ENCODE measurements at regions not wholly inside any gene's neighbourhood (a gene's known extent, or its start where the extent isn't known, plus 50 kb on each side); places are given as distances from the start of the nearest gene placed in this dataset.

GRCh38 chr9:109904666-109905065 lies 124.7 kb downstream of the PALM2AKAP2 start:
- Histone ChIP-seq H3K4me3 (ENCODE audit: low read length) (no peak overlapping the region), H3K9me3 (replicated peaks; ENCODE audit: low read length) (no peaks in the 10 kb centered on the region), H3K27me3 (ENCODE audit: control insufficient read depth, insufficient read depth, low read length) (no peaks in the 10 kb centered on the region), H3K36me3 (ENCODE audit: insufficient read depth, low read length) (no peaks in the 10 kb centered on the region), H3K9ac (ENCODE audit: low read depth, low read length) (peak overlapping the region; percentile 10), H3K4me1 (ENCODE audit: control insufficient read depth, insufficient read depth, low read length) (peaks cover 8% of the 10 kb centered on the region), H3K4me2 (ENCODE audit: low read length) (no peak overlapping the region)

GRCh38 chr9:109905472-109905871 lies 125.5 kb downstream of the PALM2AKAP2 start:
- peaks cover 9% of the 10 kb centered on the region for H3K4me1 ChIP-seq (ENCODE audit: control insufficient read depth, insufficient read depth, low read length)
- no peaks in the 10 kb centered on the region for H3K27me3 ChIP-seq (ENCODE audit: control insufficient read depth, insufficient read depth, low read length)
- H3K4me2 ChIP-seq (ENCODE audit: low read length), result no peak overlapping the region
- no peaks in the 10 kb centered on the region for H3K9me3 ChIP-seq (replicated peaks; ENCODE audit: low read length)
- H3K36me3 ChIP-seq (ENCODE audit: insufficient read depth, low read length), result no peaks in the 10 kb centered on the region
- no peak overlapping the region for H3K9ac ChIP-seq (ENCODE audit: low read depth, low read length)
- no peak overlapping the region for H3K4me3 ChIP-seq (ENCODE audit: low read length)

- H3K4me3 ChIP-seq (ENCODE audit: low read length), result no peak overlapping the region
- no peaks in the 10 kb centered on the region for H3K9me3 ChIP-seq (replicated peaks; ENCODE audit: low read length)
- peaks cover 19% of the 10 kb centered on the region for H3K4me1 ChIP-seq (ENCODE audit: control insufficient read depth, insufficient read depth, low read length)
- no peaks in the 10 kb centered on the region for H3K27me3 ChIP-seq (ENCODE audit: control insufficient read depth, insufficient read depth, low read length)
- H3K4me2 ChIP-seq (ENCODE audit: low read length), result no peak overlapping the region
- H3K36me3 ChIP-seq (ENCODE audit: insufficient read depth, low read length), result no peaks in the 10 kb centered on the region
- no peak overlapping the region for H3K9ac ChIP-seq (ENCODE audit: low read depth, low read length)
These were observed 126.9 kb downstream of the PALM2AKAP2 start for GRCh38 chr9:109906766-109907382.

- Histone ChIP-seq H3K27me3 (ENCODE audit: control insufficient read depth, insufficient read depth, low read length) (no peaks in the 10 kb centered on the region), H3K9me3 (replicated peaks; ENCODE audit: low read length) (no peaks in the 10 kb centered on the region), H3K4me1 (ENCODE audit: control insufficient read depth, insufficient read depth, low read length) (peaks cover 24% of the 10 kb centered on the region), H3K36me3 (ENCODE audit: insufficient read depth, low read length) (no peaks in the 10 kb centered on the region), H3K4me2 (ENCODE audit: low read length) (no peak overlapping the region), H3K9ac (ENCODE audit: low read depth, low read length) (no peak overlapping the region), H3K4me3 (ENCODE audit: low read length) (no peak overlapping the region)
These were observed 127.4 kb downstream of the PALM2AKAP2 start for GRCh38 chr9:109907400-109907799.

- Histone ChIP-seq H3K4me3 (ENCODE audit: low read length) (no peak overlapping the region), H3K9ac (ENCODE audit: low read depth, low read length) (no peak overlapping the region), H3K9me3 (replicated peaks; ENCODE audit: low read length) (no peaks in the 10 kb centered on the region), H3K36me3 (ENCODE audit: insufficient read depth, low read length) (no peaks in the 10 kb centered on the region), H3K27me3 (ENCODE audit: control insufficient read depth, insufficient read depth, low read length) (no peaks in the 10 kb centered on the region), H3K4me1 (ENCODE audit: control insufficient read depth, insufficient read depth, low read length) (peaks cover 29% of the 10 kb centered on the region), H3K4me2 (ENCODE audit: low read length) (no peak overlapping the region)
These were observed 127.9 kb downstream of the PALM2AKAP2 start for GRCh38 chr9:109907810-109908458.

GRCh38 chr9:109908459-109909390 lies 128.7 kb downstream of the PALM2AKAP2 start:
- Histone ChIP-seq H3K9me3 (replicated peaks; ENCODE audit: low read length) (no peaks in the 10 kb centered on the region), H3K9ac (ENCODE audit: low read depth, low read length) (no peak overlapping the region), H3K27me3 (ENCODE audit: control insufficient read depth, insufficient read depth, low read length) (no peaks in the 10 kb centered on the region), H3K4me1 (ENCODE audit: control insufficient read depth, insufficient read depth, low read length) (peaks cover 34% of the 10 kb centered on the region), H3K4me2 (ENCODE audit: low read length) (no peak overlapping the region), H3K36me3 (ENCODE audit: insufficient read depth, low read length) (no peaks in the 10 kb centered on the region), H3K4me3 (ENCODE audit: low read length) (no peak overlapping the region)

GRCh38 chr9:109910671-109911518 lies 130.9 kb downstream of the PALM2AKAP2 start:
- Histone ChIP-seq H3K9me3 (replicated peaks; ENCODE audit: low read length) (no peaks in the 10 kb centered on the region), H3K27me3 (ENCODE audit: control insufficient read depth, insufficient read depth, low read length) (no peaks in the 10 kb centered on the region), H3K4me2 (ENCODE audit: low read length) (peak overlapping the region; percentile 29), H3K4me3 (ENCODE audit: low read length) (no peak overlapping the region), H3K4me1 (ENCODE audit: control insufficient read depth, insufficient read depth, low read length) (peaks cover 42% of the 10 kb centered on the region), H3K36me3 (ENCODE audit: insufficient read depth, low read length) (no peaks in the 10 kb centered on the region), H3K9ac (ENCODE audit: low read depth, low read length) (peak overlapping the region; percentile 49)

GRCh38 chr9:109912082-109912582 lies 132.1 kb downstream of the PALM2AKAP2 start:
- Histone ChIP-seq H3K4me3 (ENCODE audit: low read length) (no peak overlapping the region), H3K9me3 (replicated peaks; ENCODE audit: low read length) (no peaks in the 10 kb centered on the region), H3K4me1 (ENCODE audit: control insufficient read depth, insufficient read depth, low read length) (peaks cover 38% of the 10 kb centered on the region), H3K9ac (ENCODE audit: low read depth, low read length) (peak overlapping the region; percentile 49), H3K36me3 (ENCODE audit: insufficient read depth, low read length) (no peaks in the 10 kb centered on the region), H3K4me2 (ENCODE audit: low read length) (peak overlapping the region; percentile 25), H3K27me3 (ENCODE audit: control insufficient read depth, insufficient read depth, low read length) (no peaks in the 10 kb centered on the region)

- Histone ChIP-seq H3K4me2 (ENCODE audit: low read length) (no peak overlapping the region), H3K36me3 (ENCODE audit: insufficient read depth, low read length) (no peaks in the 10 kb centered on the region), H3K27me3 (ENCODE audit: control insufficient read depth, insufficient read depth, low read length) (no peaks in the 10 kb centered on the region), H3K9me3 (replicated peaks; ENCODE audit: low read length) (no peaks in the 10 kb centered on the region), H3K4me1 (ENCODE audit: control insufficient read depth, insufficient read depth, low read length) (peaks cover 38% of the 10 kb centered on the region), H3K9ac (ENCODE audit: low read depth, low read length) (peak overlapping the region; percentile 38), H3K4me3 (ENCODE audit: low read length) (no peak overlapping the region)
These were observed 132.9 kb downstream of the PALM2AKAP2 start for GRCh38 chr9:109912726-109913460.

GRCh38 chr9:109913461-109913810 lies 133.4 kb downstream of the PALM2AKAP2 start:
- Histone ChIP-seq H3K27me3 (ENCODE audit: control insufficient read depth, insufficient read depth, low read length) (no peaks in the 10 kb centered on the region), H3K4me1 (ENCODE audit: control insufficient read depth, insufficient read depth, low read length) (peaks cover 41% of the 10 kb centered on the region), H3K4me2 (ENCODE audit: low read length) (no peak overlapping the region), H3K36me3 (ENCODE audit: insufficient read depth, low read length) (no peaks in the 10 kb centered on the region), H3K9me3 (replicated peaks; ENCODE audit: low read length) (no peaks in the 10 kb centered on the region), H3K9ac (ENCODE audit: low read depth, low read length) (no peak overlapping the region), H3K4me3 (ENCODE audit: low read length) (no peak overlapping the region)

Measured in skeletal muscle satellite cell (primary cell).